Subcutaneous abdominal adipose tissue (tissue), 5 donors: ENCODE measurements at regions not wholly inside any gene's neighbourhood (a gene's known extent, or its start where the extent isn't known, plus 50 kb on each side); places are given as distances from the start of the nearest gene placed in this dataset.
"Not testable (repeated sequence)": the region's sequence is repeated elsewhere in the genome, so short reads cannot be mapped to it uniquely, and the experiment has no call there.

ENCODE experiments used
- H3K27ac ChIP-seq: one replicate; pipeline ENCODE4 v1.7.0; 2013; ENCODE audit warnings: low read depth, mild to moderate bottlenecking, inconsistent platforms, low read length, moderate library complexity
- H3K27me3 ChIP-seq, 5 donors: one replicate each; pipeline ENCODE4 v1.7.0; 2013; ENCODE audit warnings: low read length in 5 of 5, inconsistent platforms in 1 of 5; ENCODE audit not compliant: control insufficient read depth in 5 of 5, insufficient read depth in 4 of 5
- H3K36me3 ChIP-seq, 5 donors: one replicate each; pipeline ENCODE4 v1.7.0; 2013; ENCODE audit warnings: low read length in 5 of 5; ENCODE audit not compliant: control insufficient read depth in 5 of 5, insufficient read depth in 5 of 5
- H3K4me1 ChIP-seq, 5 donors: one replicate each; pipeline ENCODE4 v1.7.0; 2013; ENCODE audit warnings: low read length in 5 of 5, mild to moderate bottlenecking in 3 of 5, moderate library complexity in 1 of 5; ENCODE audit not compliant: control insufficient read depth in 5 of 5, insufficient read depth in 5 of 5
- H3K4me3 ChIP-seq, 5 donors: one replicate each; pipeline ENCODE4 v1.7.0; 2013; ENCODE audit warnings: low read length in 5 of 5, low read depth in 1 of 5
- H3K9ac ChIP-seq, 5 donors: one replicate each; pipeline ENCODE4 v1.7.0; 2013; ENCODE audit warnings: low read length in 5 of 5, mild to moderate bottlenecking in 4 of 5, moderate library complexity in 3 of 5
- H3K9me3 ChIP-seq, 5 donors: one replicate each; pipeline ENCODE4 v1.7.0; 2013; ENCODE audit warnings: low read length in 5 of 5; ENCODE audit not compliant: control insufficient read depth in 5 of 5
- donor health status: healthy.
- donor health status: healthy.
- donor health status: healthy.
- donor health status: healthy.
- donor health status: healthy.

DNA sequence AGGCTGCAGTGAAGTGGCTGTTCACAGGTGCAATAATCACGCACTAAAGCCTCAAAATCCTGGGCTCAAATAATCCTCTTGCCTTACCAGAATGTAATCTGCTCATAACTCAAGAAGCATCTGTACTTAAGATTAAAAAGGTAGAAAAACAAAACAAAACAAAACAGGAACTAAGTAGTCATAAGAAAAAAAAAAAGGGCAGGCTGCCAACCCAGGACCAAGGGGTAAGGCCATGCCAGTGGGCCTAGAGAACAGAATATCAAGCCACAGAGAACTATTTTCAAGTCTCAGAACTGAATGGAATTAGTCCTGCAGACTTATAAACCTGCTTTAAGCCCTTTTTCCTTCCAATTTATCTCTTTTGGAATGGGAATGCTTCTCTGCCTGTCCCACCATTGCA, 64.8 kb upstream of the TBC1D3K start:
- Histone ChIP-seq H3K27ac (no peak overlapping the region), H3K27me3 (no peaks in the 10 kb centered on the region), H3K9ac (no peak overlapping the region), H3K4me3 (no peak overlapping the region), H3K4me1 (no peaks in the 10 kb centered on the region), H3K36me3 (no peaks in the 10 kb centered on the region), H3K9me3 (no peaks in the 10 kb centered on the region)

DNA sequence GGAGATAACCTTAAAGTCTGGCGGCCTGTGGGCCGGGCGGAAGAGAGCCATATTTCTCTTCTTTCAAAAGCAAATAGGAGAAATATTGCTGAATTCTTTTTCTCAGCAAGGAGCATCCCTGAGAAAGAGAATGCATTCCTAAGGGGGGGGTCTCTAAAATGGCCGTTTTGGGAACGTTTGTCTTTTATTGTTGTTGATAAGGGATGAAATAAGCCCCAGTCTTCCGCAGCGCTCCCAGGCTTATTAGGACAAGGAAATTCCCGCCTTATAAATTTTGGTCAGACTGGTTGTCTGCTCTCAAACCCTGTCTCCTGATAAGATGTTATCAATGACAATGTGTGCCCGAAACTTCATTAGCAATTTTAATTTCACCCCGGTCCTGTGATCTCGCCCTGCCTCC, 65.8 kb upstream of the TBC1D3K start:
- H3K9ac ChIP-seq, H3K27ac ChIP-seq, H3K36me3 ChIP-seq, H3K4me1 ChIP-seq, H3K9me3 ChIP-seq, H3K27me3 ChIP-seq, H3K4me3 ChIP-seq: not testable (repeated sequence)

DNA sequence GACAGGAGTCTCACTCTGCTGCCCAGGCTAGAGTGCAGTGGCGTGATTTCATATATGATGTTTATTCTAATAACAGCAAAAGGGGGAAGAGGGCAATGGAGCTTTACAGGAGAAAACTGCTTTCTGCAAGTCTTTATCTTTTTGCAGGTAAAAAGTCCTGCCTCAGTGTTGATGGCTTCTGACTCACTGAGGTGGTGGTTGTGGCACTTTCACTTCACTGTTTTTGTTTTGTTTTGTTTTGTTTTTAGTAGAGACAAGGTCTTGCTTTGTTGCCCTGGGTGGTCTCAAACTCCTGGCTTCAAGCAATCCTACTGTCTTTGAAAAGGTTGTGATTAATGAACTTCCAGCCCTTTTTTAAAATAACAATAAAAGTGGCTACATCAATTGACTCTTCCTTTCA, 68.0 kb upstream of the TBC1D3K start:
- Histone ChIP-seq H3K4me3 (no peak overlapping the region), H3K9ac (no peak overlapping the region), H3K27ac (no peak overlapping the region), H3K27me3 (no peaks in the 10 kb centered on the region), H3K36me3 (no peaks in the 10 kb centered on the region), H3K9me3 (no peaks in the 10 kb centered on the region), H3K4me1 (no peaks in the 10 kb centered on the region)

DNA sequence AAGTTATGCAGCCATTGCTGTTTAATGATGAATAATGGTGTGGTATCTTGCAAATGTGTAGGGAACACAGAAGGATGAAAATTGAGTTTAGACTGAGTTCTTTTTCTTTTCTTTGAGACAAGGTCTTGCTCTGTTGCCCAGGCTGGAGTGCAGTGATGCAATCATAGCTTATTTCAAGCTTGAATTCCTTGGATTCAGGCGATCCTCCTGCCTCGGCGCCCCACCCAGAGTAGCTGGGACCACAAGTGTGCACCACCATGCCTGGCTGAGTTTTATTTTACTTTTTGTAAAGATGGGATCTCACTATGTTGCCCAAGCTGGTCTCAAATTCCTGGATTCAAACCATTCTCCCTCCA, 74.6 kb upstream of the TBC1D3K start:
- Histone ChIP-seq H3K36me3 (no peaks in the 10 kb centered on the region), H3K9ac (no peak overlapping the region), H3K4me1 (peaks cover 0 to 5% (median 4%) of the 10 kb centered on the region in 5 donors), H3K9me3 (no peaks in the 10 kb centered on the region), H3K27ac (no peak overlapping the region), H3K4me3 (no peak overlapping the region), H3K27me3 (peaks cover 0 to 6% (median 0%) of the 10 kb centered on the region in 5 donors)

DNA sequence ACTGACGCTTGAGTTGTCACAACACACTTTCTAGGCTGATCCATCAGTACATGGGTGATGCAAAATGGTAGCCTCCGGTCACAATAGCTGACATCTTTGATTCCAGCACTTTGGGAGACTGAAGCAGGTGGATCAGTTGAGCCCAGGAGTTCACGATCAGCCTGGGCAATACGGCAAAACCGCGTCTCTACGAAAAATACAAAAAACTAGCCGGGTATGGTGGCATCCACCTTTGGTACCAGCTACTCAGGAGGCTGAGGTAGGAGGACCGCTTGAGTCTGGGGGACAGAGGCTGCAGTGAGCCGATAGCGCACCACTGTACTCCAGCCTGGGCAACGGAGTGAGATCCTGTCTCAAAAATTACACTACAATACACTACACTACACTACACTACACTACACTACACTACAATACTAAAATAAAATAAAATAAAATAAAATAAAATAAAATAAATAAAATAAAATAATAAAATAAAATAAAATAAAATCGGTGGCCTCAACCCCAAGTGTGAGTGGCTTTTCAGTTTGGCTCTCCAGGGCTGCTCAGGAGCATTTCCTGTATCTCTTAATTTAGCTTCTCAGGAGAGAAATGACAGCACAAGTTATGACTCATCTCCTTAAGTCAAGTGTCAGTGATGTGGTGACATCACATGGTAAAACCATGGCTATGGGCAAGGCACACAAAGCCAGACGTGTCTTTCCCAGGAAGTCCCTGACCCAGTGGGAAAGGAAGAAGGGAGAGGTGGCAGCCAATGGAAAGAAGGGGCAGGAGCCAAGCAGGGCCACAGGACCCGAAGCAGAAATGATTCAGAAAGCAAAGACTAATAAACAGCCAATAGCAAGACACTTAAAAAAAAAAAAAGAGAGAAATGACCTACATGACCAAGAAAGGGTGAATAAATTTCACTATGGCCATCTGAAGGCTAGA, 75.3 kb upstream of the TBC1D3K start:
- H3K4me3 ChIP-seq: no peak overlapping the region
- H3K27ac ChIP-seq: no peak overlapping the region
- H3K36me3 ChIP-seq: no peaks in the 10 kb centered on the region
- peaks cover 0 to 10% (median 2%) of the 10 kb centered on the region in 5 donors for H3K27me3 ChIP-seq
- peaks cover 0 to 11% (median 10%) of the 10 kb centered on the region in 5 donors for H3K4me1 ChIP-seq
- H3K9me3 ChIP-seq: no peaks in the 10 kb centered on the region
- no peak overlapping the region for H3K9ac ChIP-seq

DNA sequence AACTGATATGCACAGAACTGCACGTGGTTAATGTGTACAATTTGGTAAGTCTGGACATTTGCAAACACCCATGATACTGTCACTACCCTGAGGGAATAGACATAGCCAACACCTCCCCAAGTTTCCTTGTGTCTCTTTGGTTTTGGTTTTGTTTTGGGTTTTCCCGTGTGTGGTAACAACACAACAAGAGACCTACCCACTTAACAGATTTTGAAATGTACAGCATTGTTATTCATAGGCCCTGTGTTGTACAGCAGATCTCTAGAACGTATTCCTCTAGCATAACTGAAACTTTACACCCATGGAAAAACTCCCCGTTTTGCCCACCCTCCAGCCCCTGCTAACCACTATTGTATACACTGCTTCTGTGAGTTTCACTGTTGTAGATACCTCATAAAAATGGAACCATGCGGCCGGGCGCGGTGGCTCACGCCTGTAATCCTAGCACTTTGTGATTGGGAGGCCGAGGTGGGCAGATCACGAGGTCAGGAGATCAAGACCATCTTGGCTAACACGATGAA, 76.3 kb upstream of the TBC1D3K start:
- no peaks in the 10 kb centered on the region for H3K9me3 ChIP-seq
- no peaks in the 10 kb centered on the region for H3K36me3 ChIP-seq
- H3K9ac ChIP-seq: no peak overlapping the region
- H3K4me1 ChIP-seq: peaks cover 0 to 15% (median 11%) of the 10 kb centered on the region in 5 donors
- no peak overlapping the region for H3K27ac ChIP-seq
- peaks cover 2 to 10% (median 4%) of the 10 kb centered on the region in 5 donors for H3K27me3 ChIP-seq
- H3K4me3 ChIP-seq: no peak overlapping the region

DNA sequence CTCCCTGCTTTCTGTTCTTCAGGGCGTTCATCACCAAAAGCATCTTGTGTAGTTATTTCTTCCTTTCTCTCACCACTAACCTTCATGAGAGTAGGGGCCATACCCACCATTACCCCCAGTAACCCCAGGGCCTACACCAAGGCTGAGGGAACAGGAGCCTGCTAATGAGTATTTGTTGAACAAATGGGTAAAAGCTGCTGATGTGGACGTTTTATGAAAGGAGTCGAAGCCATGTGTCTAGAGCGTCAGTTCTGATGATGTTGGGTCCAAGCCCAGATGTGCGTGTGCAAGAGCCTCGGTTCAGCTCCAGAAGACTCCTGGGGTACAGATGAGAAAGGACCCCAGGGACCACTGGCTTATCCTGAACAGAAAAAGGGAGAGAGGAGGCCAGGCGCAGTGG, 77.1 kb upstream of the TBC1D3K start:
- H3K9me3 ChIP-seq: no peaks in the 10 kb centered on the region
- H3K9ac ChIP-seq: no peak overlapping the region
- peaks cover 0 to 15% (median 11%) of the 10 kb centered on the region in 5 donors for H3K4me1 ChIP-seq
- H3K27ac ChIP-seq: no peak overlapping the region
- no peaks in the 10 kb centered on the region for H3K36me3 ChIP-seq
- H3K4me3 ChIP-seq: no peak overlapping the region
- peaks cover 2 to 10% (median 4%) of the 10 kb centered on the region in 5 donors for H3K27me3 ChIP-seq

DNA sequence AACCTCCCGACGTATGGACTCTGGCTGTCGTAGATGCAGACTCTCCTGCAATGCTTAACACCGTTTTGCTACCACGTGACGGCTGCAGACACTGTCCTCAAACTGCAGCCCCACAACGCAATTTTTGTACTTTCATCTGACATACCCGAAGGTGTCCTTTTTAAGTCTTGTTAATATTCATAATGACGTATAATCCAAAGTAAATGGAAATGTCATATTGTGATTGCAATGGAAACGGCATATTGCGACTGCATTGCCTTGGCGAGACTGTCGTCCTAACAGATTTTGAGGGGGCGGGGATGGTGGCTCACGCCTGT, 79.3 kb upstream of the TBC1D3K start:
- no peaks in the 10 kb centered on the region for H3K36me3 ChIP-seq
- no peak overlapping the region for H3K27ac ChIP-seq
- no peaks in the 10 kb centered on the region for H3K9me3 ChIP-seq
- peak overlapping the region in 3 of 5 donors; percentile 13 to 39 (median 17) for H3K4me3 ChIP-seq
- H3K27me3 ChIP-seq: peaks cover 2 to 10% (median 4%) of the 10 kb centered on the region in 5 donors
- no peak overlapping the region for H3K9ac ChIP-seq
- peaks cover 0 to 19% (median 11%) of the 10 kb centered on the region in 5 donors for H3K4me1 ChIP-seq

DNA sequence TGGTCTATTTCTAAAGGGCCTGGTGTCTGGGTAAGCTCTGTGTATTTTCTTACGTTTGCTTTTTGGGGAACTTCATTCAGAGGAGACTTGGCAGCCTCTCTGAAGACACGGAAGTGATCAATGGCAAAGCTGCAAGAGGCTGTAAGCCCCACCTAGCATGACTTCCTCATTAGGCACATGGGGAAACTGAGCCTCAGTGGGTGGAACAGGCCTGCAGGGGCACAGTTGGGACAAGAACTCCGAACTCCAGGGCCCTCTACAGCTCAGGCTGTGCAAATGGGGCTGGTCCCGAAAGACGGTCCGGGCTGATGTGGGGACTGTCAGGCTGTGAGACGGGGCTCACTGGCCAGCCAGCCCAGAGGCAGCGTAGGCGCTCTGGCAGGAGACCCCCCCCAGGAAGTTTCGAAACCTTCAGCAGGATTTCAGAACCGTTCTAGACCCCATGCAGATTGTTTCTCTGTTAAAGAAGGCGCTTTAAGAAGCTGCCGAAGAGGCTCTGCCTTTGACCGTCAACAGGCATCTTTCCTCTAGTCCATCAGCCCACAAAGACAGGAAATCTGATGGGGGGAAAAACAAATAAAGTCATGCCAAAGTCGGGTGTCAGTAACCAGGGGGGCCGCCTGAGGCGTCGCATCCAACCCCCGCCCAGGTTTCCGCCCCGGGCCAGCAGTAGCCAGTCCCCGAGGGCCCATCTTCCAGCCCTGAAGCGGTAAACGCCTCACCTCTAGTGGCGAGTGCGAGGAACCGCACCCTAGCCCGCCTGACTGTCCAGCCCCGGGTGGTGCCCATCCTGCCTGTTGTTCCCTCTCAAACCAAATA, 79.8 kb upstream of the TBC1D3K start:
- Histone ChIP-seq H3K4me3 (peak overlapping the region in 4 of 5 donors; percentile 13 to 39 (median 22)), H3K36me3 (no peaks in the 10 kb centered on the region), H3K9ac (no peak overlapping the region), H3K27me3 (peaks cover 2 to 10% (median 8%) of the 10 kb centered on the region in 5 donors), H3K27ac (no peak overlapping the region), H3K9me3 (no peaks in the 10 kb centered on the region), H3K4me1 (peaks cover 0 to 19% (median 11%) of the 10 kb centered on the region in 5 donors)

DNA sequence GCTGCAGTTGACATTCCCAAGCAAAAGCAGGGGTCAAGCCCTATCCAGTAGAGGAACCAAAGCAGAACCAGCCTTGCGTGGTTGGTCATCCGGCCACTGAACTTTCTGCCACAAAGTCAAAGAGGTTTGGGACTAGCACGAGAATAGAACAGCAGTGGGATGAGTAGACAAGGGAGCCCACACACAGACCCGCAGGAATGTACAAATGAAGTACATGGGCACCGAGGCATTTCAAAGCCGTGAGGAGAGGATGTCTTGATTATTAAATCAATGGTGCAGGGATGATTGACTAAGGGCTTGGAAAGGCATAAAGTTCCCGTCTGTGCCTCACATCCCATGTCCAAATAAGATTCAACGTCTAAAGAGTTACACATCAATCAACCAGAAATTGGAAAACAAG, 81.8 kb upstream of the TBC1D3K start:
- H3K9ac ChIP-seq: no peak overlapping the region
- H3K27me3 ChIP-seq: peaks cover 2 to 14% (median 8%) of the 10 kb centered on the region in 5 donors
- no peaks in the 10 kb centered on the region for H3K9me3 ChIP-seq
- no peaks in the 10 kb centered on the region for H3K36me3 ChIP-seq
- no peak overlapping the region for H3K4me3 ChIP-seq
- no peak overlapping the region for H3K27ac ChIP-seq
- H3K4me1 ChIP-seq: peaks cover 0 to 19% (median 11%) of the 10 kb centered on the region in 5 donors
